Neural cell (in vitro differentiated cells): ENCODE measurements at regions not wholly inside any gene's neighbourhood (a gene's known extent, or its start where the extent isn't known, plus 50 kb on each side); places are given as distances from the start of the nearest gene placed in this dataset.

Source experiments
- EP300 ChIP-seq: fragments of 450-650 bp; conservative IDR thresholded peaks from 2 replicates; pipeline ENCODE4 v1.6.1; 2014; ENCODE audit warnings: antibody characterized with exemption, mild to moderate bottlenecking, moderate library complexity; ENCODE audit not compliant: poor library complexity, severe bottlenecking
- EZH2 ChIP-seq: fragments of 200-600, 300-800 bp; shearing (Covaris generic), sonication (generic); IDR thresholded peaks from 2 replicates; pipeline ENCODE4 v1.6.1; 2014; ENCODE audit warnings: antibody characterized with exemption, low read length, borderline replicate concordance, mild to moderate bottlenecking; ENCODE audit not compliant: insufficient read depth, poor library complexity, severe bottlenecking
- POLR2AphosphoS5 ChIP-seq: IDR thresholded peaks from 2 replicates; pipeline ENCODE4 v1.6.1; 2012
- RAD21 ChIP-seq: fragments of 450-650 bp; conservative IDR thresholded peaks from 2 replicates; pipeline ENCODE4 v1.6.1; 2014; ENCODE audit warnings: antibody characterized with exemption, mild to moderate bottlenecking, moderate library complexity
- TAF1 ChIP-seq: IDR thresholded peaks from 2 replicates; pipeline ENCODE4 v1.6.1; 2012; ENCODE audit warnings: low read depth
- TF ChIP-seq, protein P1 (sequence below): fragments of 450-650 bp; IDR thresholded peaks from 2 replicates; pipeline ENCODE4 v1.5.1; 2014; ENCODE audit warnings: antibody characterized with exemption, mild to moderate bottlenecking, moderate library complexity; ENCODE audit not compliant: poor library complexity, severe bottlenecking
- TF ChIP-seq, protein P2 (sequence below): IDR thresholded peaks from 2 replicates; pipeline ENCODE4 v1.6.1; 2012; ENCODE audit warnings: borderline replicate concordance

DNA sequence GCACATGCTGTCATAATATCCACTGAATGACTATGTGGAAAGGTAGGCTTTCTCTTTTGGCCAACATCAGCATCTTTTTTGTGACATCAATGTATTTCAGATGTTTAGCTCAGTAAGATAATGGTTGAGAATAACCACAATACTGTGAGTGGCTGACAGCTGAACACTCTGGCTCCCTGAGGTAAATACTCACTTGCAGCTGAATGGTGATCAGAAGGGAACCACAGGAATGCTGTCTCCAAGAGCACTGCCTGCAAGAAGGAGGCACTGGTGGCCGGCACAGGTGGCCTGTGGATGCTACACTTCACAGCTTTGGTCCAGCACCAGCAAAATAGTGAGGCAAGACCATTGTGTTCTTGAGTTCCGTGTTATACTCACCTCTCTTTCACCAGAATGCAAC is 118.7 kb upstream of the PPM1J start:
- TF ChIP-seq, protein P1, sequence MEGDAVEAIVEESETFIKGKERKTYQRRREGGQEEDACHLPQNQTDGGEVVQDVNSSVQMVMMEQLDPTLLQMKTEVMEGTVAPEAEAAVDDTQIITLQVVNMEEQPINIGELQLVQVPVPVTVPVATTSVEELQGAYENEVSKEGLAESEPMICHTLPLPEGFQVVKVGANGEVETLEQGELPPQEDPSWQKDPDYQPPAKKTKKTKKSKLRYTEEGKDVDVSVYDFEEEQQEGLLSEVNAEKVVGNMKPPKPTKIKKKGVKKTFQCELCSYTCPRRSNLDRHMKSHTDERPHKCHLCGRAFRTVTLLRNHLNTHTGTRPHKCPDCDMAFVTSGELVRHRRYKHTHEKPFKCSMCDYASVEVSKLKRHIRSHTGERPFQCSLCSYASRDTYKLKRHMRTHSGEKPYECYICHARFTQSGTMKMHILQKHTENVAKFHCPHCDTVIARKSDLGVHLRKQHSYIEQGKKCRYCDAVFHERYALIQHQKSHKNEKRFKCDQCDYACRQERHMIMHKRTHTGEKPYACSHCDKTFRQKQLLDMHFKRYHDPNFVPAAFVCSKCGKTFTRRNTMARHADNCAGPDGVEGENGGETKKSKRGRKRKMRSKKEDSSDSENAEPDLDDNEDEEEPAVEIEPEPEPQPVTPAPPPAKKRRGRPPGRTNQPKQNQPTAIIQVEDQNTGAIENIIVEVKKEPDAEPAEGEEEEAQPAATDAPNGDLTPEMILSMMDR = no peak
- no peak for TF ChIP-seq POLR2AphosphoS5
- TF ChIP-seq, protein P2, sequence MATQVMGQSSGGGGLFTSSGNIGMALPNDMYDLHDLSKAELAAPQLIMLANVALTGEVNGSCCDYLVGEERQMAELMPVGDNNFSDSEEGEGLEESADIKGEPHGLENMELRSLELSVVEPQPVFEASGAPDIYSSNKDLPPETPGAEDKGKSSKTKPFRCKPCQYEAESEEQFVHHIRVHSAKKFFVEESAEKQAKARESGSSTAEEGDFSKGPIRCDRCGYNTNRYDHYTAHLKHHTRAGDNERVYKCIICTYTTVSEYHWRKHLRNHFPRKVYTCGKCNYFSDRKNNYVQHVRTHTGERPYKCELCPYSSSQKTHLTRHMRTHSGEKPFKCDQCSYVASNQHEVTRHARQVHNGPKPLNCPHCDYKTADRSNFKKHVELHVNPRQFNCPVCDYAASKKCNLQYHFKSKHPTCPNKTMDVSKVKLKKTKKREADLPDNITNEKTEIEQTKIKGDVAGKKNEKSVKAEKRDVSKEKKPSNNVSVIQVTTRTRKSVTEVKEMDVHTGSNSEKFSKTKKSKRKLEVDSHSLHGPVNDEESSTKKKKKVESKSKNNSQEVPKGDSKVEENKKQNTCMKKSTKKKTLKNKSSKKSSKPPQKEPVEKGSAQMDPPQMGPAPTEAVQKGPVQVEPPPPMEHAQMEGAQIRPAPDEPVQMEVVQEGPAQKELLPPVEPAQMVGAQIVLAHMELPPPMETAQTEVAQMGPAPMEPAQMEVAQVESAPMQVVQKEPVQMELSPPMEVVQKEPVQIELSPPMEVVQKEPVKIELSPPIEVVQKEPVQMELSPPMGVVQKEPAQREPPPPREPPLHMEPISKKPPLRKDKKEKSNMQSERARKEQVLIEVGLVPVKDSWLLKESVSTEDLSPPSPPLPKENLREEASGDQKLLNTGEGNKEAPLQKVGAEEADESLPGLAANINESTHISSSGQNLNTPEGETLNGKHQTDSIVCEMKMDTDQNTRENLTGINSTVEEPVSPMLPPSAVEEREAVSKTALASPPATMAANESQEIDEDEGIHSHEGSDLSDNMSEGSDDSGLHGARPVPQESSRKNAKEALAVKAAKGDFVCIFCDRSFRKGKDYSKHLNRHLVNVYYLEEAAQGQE = no peak
- no peak for TF ChIP-seq EP300
- no peak for TF ChIP-seq TAF1
- TF ChIP-seq RAD21 = no peak
- TF ChIP-seq EZH2 = no peak
